ENCODE measurements at regions not wholly inside any gene's neighbourhood (a gene's known extent, or its start where the extent isn't known, plus 50 kb on each side); places are given as distances from the start of the nearest gene placed in this dataset.

DNA sequence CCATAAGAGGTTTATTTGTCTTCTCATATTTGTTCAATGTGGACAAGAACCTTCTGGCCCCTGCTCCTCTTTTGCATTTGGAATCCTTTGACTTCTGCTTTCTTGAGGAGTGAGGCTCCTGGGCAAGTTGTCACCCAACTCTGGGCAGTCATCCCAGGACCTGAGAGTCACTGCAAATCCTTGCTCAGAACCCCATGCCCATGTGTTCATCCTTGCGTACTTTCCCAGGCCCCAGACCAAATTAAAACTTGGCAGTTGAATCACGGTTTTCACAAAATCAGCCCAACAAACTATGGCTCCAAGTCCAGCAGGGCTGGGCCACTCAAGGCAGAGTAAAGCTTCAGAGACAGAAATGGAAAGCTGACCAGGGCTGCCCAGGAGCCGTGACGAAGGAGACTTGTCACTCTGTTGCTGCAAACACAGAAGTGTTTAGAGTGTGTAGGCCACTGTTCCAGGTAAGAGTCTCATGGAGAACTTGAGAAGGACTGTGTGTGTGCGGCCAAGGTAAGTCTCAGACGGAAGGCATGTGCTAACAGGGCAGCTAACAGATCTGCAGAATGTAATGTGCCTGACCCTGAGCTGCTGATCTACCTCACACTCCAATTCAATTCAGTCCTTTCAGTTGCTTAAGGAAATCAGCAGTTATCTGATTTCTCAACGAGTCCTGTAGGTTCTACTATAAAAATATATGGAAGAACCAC, 549.4 kb upstream of the HS6ST1 start:
- WGBS (ENCODE audit: insufficient coverage, low coverage, low lambda C conversion rate, missing lambda C conversion rate) = 41% methylated on average over 5 of the region's 7 CpGs
- H3K9me3 ChIP-seq = no peaks in the 10 kb centered on the region
- TF ChIP-seq POLR2A (IDR thresholded peaks at IDR 0.05) (no peak), CTCF (IDR thresholded peaks at IDR 0.05) (no peak)
- H3K36me3 ChIP-seq = no peaks in the 10 kb centered on the region
- H3K4me1 ChIP-seq = no peaks in the 10 kb centered on the region
- ATAC-seq (no peak), DNase-seq (no peak)
- intact Hi-C loops (cut with DNase I) = no loop called here
- H3K27me3 ChIP-seq = no peaks in the 10 kb centered on the region
- no peak overlapping the region for H3K27ac ChIP-seq
- no peak overlapping the region for H3K4me3 ChIP-seq

GRCh38 chr2:128868686-128869551, 550.3 kb upstream of the HS6ST1 start:
- Histone ChIP-seq H3K36me3 (no peaks in the 10 kb centered on the region), H3K9me3 (no peaks in the 10 kb centered on the region), H3K4me1 (no peaks in the 10 kb centered on the region), H3K27me3 (no peaks in the 10 kb centered on the region), H3K4me3 (no peak overlapping the region), H3K27ac (no peak overlapping the region)
- no peak for ATAC-seq
- WGBS (ENCODE audit: insufficient coverage, low coverage, low lambda C conversion rate, missing lambda C conversion rate) = 59% methylated on average over 6 of the region's 7 CpGs
- DNase-seq = no peak
- intact Hi-C loops (cut with DNase I) = no loop called here
- TF ChIP-seq POLR2A (IDR thresholded peaks at IDR 0.05) (no peak), CTCF (IDR thresholded peaks at IDR 0.05) (no peak)

- DNase-seq (no peak), ATAC-seq (no peak)
- WGBS (ENCODE audit: insufficient coverage, low coverage, low lambda C conversion rate, missing lambda C conversion rate) = 79% methylated on average over 4 of the region's 5 CpGs
- H3K4me3 ChIP-seq = no peak overlapping the region
- H3K36me3 ChIP-seq = no peaks in the 10 kb centered on the region
- H3K27me3 ChIP-seq = no peaks in the 10 kb centered on the region
- no peaks in the 10 kb centered on the region for H3K4me1 ChIP-seq
- TF ChIP-seq CTCF (IDR thresholded peaks at IDR 0.05) (no peak), POLR2A (IDR thresholded peaks at IDR 0.05) (no peak)
- H3K27ac ChIP-seq = no peak overlapping the region
- H3K9me3 ChIP-seq = no peaks in the 10 kb centered on the region
- intact Hi-C loops (cut with DNase I) = no loop called here
These were observed 555.9 kb upstream of the HS6ST1 start for GRCh38 chr2:128874608-128875007.

GRCh38 chr2:128876986-128877983, 558.6 kb upstream of the HS6ST1 start:
- H3K4me3 ChIP-seq = no peak overlapping the region
- no peaks in the 10 kb centered on the region for H3K9me3 ChIP-seq
- intact Hi-C loops (cut with DNase I) = no loop called here
- ATAC-seq = no peak
- no peaks in the 10 kb centered on the region for H3K36me3 ChIP-seq
- DNase-seq = no peak
- H3K4me1 ChIP-seq = no peaks in the 10 kb centered on the region
- TF ChIP-seq POLR2A (IDR thresholded peaks at IDR 0.05) (no peak), CTCF (IDR thresholded peaks at IDR 0.05) (no peak)
- H3K27ac ChIP-seq = no peak overlapping the region
- 57% methylated on average over 6 of the region's 6 CpGs for WGBS (ENCODE audit: insufficient coverage, low coverage, low lambda C conversion rate, missing lambda C conversion rate)
- H3K27me3 ChIP-seq = no peaks in the 10 kb centered on the region

Data from right lobe of liver (tissue), 6 donors.